Lung microvascular endothelial cell (primary cell): ENCODE measurements at regions not wholly inside any gene's neighbourhood (a gene's known extent, or its start where the extent isn't known, plus 50 kb on each side); places are given as distances from the start of the nearest gene placed in this dataset.

ENCODE experiments used
- DNase-seq, 2 donors: peaks; one replicate each; pipeline versions ENCODE4 v3.0.0 to v3.0.0-alpha.2; 2010; ENCODE audit warnings: low read depth in 2 of 2

GRCh38 chr14:66401449-66402095 lies 84.6 kb upstream of the CCDC196 start:
- DNase-seq, result peak in 1 of 2 donors; percentile 36

- DNase-seq, result peak; percentile 59 to 61
These were observed 83.0 kb upstream of the CCDC196 start for GRCh38 chr14:66403183-66403582.

- no peak for DNase-seq
These were observed 82.1 kb upstream of the CCDC196 start for GRCh38 chr14:66404051-66404545.

DNA sequence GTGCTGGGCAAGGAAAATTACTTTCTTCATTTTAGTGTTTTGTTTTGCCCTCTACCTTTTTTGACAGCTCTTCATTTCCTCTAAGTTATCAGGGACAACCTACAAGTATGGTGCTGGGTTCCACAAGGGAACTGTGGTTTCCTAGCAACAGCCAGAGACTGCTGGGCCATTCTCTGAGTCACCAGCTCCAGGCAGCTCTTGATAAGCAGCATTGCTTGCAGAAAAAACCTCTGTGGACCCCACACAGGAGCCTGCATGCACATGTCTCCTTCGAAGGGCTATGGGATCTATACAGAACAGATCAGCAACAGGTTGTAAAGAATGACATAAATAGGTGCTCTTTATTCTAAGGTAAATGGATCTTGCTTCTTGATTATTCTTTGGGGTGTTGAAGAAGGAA lies 81.0 kb upstream of the CCDC196 start:
- DNase-seq, result peak in 1 of 2 donors; percentile 3

DNA sequence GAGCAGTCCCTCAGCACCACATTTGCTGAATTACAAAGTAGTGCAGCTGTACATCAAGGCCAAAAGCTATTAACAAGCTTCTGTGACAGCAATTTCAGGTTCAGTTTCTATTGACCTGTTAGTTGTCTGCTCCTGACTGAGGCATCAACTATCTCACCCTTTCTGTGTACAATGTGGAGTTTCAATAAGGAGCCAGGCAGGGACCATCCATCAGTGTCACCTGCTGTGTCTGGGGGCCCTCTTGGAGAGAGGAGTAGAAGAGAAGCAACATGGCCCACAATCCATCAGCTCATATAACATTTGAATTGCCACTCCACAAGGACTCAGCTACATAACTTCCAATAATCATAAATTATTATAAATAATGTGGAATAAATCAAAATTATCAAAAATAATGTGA lies 72.3 kb upstream of the CCDC196 start:
- DNase-seq, result no peak

- no peak for DNase-seq
These were observed 71.7 kb upstream of the CCDC196 start for GRCh38 chr14:66414511-66414910.

- no peak for DNase-seq
These were observed 65.7 kb upstream of the CCDC196 start for GRCh38 chr14:66420251-66421006.

DNA sequence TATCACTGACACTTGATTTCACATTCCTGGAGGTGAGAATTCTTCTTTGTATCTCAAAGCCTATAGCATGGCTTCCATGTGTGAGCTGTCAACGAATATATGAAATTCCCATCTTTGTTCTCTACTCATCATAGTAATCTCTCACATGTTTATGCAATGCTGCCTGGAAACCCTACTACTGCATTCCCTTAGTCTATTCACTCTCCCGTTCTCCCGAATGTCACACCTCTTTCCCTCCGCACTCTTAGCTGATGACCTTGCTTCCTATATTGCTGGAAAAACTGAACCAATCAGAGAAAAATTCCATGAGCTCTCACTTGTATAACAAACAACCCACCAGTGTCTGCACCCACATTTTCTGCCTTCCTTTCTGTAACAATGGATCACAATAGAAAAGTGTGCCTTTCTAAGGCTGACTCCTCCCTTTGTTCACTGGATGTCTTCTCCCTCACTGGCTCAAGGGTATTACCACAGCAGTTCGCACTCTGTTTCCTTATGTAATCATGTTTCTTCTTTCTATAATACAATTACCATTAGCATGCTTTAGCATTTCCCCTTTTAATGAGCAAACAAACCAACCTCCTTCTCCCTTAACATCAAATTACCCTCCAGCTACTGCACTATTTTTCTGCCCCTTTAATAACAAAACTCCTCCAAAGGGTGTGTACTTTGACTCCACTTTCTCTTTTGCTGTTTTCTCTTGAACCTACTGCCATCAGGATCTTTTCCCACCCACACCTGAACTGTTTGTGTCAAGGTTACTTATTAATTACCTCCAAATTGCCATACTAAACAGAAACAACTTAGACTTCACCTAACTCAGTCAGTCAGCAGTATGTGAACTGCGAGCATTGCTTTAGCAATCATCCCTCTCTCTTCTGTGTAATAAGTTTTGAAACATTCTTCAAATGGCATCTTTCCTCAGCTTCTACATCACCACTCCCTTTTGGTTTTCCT lies 63.9 kb upstream of the CCDC196 start:
- DNase-seq, result peak in 1 of 2 donors; percentile 51

DNA sequence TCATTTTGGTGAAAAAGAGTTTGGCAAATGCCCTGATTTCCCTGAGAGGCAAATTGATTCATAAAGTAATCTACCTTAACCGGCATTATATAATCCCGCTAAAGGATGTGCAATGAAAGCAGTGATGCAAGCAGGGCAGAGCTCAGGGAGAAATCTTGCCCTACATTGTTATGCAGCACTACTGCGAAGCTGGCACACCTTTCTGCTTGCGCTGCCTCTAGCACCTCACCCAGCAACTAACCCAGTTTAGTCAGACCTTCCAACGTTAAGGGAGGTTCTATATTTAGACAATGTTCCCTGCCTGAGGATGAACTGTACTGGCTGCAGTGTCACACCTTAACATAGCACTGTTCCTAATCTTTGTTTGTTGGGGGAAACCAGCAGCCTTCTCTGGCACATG lies 60.8 kb upstream of the CCDC196 start:
- no peak for DNase-seq

DNA sequence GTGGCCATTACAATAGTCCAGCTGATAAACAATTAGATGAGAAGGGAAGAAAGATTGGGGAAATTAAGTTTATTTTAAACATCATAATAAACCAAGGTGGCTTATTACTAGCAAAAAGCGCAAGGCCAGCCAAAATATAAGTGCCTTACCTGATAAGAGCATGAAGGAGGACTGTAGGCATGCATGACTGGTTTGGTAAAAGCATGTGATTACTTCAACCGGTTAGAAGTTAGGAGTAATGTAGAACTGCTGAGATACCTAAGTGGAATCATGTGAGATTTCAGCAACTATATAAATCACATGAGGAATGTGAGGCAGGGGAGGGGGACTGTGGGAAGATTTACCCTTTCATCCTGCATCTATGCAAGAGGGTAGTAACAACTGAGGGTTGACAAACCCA lies 59.7 kb upstream of the CCDC196 start:
- no peak for DNase-seq

DNA sequence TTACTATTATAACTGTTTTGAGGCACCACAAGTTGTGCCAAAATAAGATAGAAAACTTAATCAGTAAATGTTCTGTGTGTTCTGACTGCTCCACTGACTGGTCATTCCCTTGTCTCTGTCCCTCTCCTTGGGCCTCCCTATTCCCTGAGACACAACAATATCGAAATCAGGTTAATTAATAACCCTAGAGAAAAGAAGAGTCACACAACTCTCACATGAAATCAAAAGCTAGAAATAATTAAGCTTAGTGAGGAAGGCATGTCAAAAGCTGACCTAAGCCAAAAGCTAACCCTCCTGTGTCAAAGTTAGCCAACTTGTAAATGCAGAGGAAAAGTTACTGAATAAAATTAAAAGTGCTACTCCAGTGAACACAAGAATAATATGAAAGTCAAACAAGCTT lies 53.8 kb upstream of the CCDC196 start:
- no peak for DNase-seq

- DNase-seq, result no peak
These were observed 51.7 kb upstream of the CCDC196 start for GRCh38 chr14:66434464-66434863.

GRCh38 chr14:66435683-66436082 lies 50.5 kb upstream of the CCDC196 start:
- no peak for DNase-seq
